GM23248 (cell line): ENCODE measurements at regions not wholly inside any gene's neighbourhood (a gene's known extent, or its start where the extent isn't known, plus 50 kb on each side); places are given as distances from the start of the nearest gene placed in this dataset.

Experiments
- DNase-seq: peaks from one replicate; pipeline ENCODE4 v3.0.0-alpha.2; 2015
- H2AFZ ChIP-seq: fragments of 200-600 bp; sonication (generic); 2 replicates; pipeline ENCODE4 v1.6.1; 2016; ENCODE audit warnings: antibody characterized with exemption
- H3F3A ChIP-seq: fragments of 200-600 bp; sonication (generic); 2 replicates; pipeline ENCODE4 v1.6.1; 2016; ENCODE audit warnings: mild to moderate bottlenecking, antibody characterized with exemption, mixed run types; ENCODE audit not compliant: insufficient read depth
- H3K27ac ChIP-seq: fragments of 200-600 bp; sonication (generic); 2 replicates; pipeline ENCODE4 v1.5.1; 2016; ENCODE audit warnings: mild to moderate bottlenecking
- H3K27me3 ChIP-seq: fragments of 200-600 bp; sonication (generic); replicated peaks from 2 replicates; pipeline ENCODE4 v1.6.1; 2016; ENCODE audit warnings: mild to moderate bottlenecking; ENCODE audit not compliant: insufficient read depth
- H3K36me3 ChIP-seq: fragments of 200-600 bp; sonication (generic); 2 replicates; pipeline ENCODE4 v1.6.1; 2016; ENCODE audit warnings: low read depth, mild to moderate bottlenecking
- H3K4me1 ChIP-seq: fragments of 200-600 bp; sonication (generic); 2 replicates; pipeline ENCODE4 v1.6.1; 2016; ENCODE audit warnings: mild to moderate bottlenecking; ENCODE audit not compliant: insufficient read depth
- H3K4me2 ChIP-seq: fragments of 200-600 bp; sonication (generic); one replicate; pipeline ENCODE4 v1.6.1; 2016; ENCODE audit warnings: mild to moderate bottlenecking; ENCODE audit not compliant: unreplicated experiment
- H3K4me3 ChIP-seq: fragments of 200-600 bp; sonication (generic); 2 replicates; pipeline ENCODE4 v1.5.1; 2016; ENCODE audit warnings: mild to moderate bottlenecking
- H3K79me2 ChIP-seq: fragments of 200-600 bp; sonication (generic); 2 replicates; pipeline ENCODE4 v1.6.1; 2016; ENCODE audit warnings: mild to moderate bottlenecking; ENCODE audit not compliant: insufficient read depth
- H3K9ac ChIP-seq: fragments of 200-600 bp; sonication (generic); 2 replicates; pipeline ENCODE4 v1.6.1; 2016; ENCODE audit warnings: mild to moderate bottlenecking
- H3K9me2 ChIP-seq: fragments of 200-600 bp; sonication (generic); 2 replicates; pipeline ENCODE4 v1.6.1; 2016; ENCODE audit warnings: mixed run types, mild to moderate bottlenecking, moderate library complexity; ENCODE audit not compliant: insufficient read depth
- H3K9me3 ChIP-seq: fragments of 200-600 bp; sonication (generic); one replicate; pipeline ENCODE4 v1.6.1; 2017; ENCODE audit warnings: low read depth
- H4K20me1 ChIP-seq: fragments of 200-600 bp; sonication (generic); 2 replicates; pipeline ENCODE4 v1.6.0; 2016; ENCODE audit not compliant: insufficient read depth
- EZH2 ChIP-seq: fragments of 200-600 bp; sonication (generic); IDR thresholded peaks from 2 replicates; pipeline ENCODE4 v1.6.1; 2018; ENCODE audit warnings: antibody characterized with exemption, mild to moderate bottlenecking; ENCODE audit not compliant: insufficient read depth, poor library complexity, severe bottlenecking
- EZH2phosphoT487 ChIP-seq: fragments of 200-600 bp; sonication (generic); IDR thresholded peaks from 2 replicates; pipeline ENCODE4 v1.6.1; 2018; ENCODE audit warnings: antibody characterized with exemption, moderate library complexity, mild to moderate bottlenecking, low read depth; ENCODE audit not compliant: insufficient read depth
- WGBS, 2 experiments: methylation state at CpG; one replicate each; pipeline ENCODE4 v1.1.6; 2015 to 2017; ENCODE audit warnings: low lambda C conversion rate in 2 of 2, low coverage in 1 of 2; ENCODE audit errors: missing lambda C conversion rate in 2 of 2; 5-methylcytosine and 5-hydroxymethylcytosine counted together
- in situ Hi-C: fragments of 300-500 bp; cut with MboI; formaldehyde crosslinking; loops from 2 replicates; pipeline ENCODE4 v1.15.0; 2020

DNA sequence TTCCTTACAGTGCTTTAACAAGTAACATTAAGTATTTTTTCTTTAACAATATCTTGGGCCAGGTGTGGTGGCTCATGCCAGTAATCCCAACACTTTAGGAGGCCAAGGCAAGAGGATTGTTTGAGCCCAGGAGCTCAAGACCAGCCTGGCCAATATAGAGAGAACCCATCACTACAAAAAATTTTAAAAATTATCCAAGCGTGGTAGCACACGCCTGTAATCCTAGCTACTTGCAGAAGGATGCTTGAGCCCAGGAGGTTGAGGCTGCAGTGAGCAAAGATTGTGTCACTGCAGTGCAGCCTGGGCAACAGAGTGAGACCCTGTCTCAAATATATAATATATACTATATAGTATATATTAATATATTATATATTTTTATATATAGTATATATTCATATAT is 162.2 kb downstream of the ZNF674 start:
- Histone ChIP-seq H3K36me3 (no peaks in the 10 kb centered on the region), H3K79me2 (no peaks in the 10 kb centered on the region), H3F3A (no peaks in the 10 kb centered on the region), H3K27ac (no peak overlapping the region), H3K4me3 (no peak overlapping the region), H3K4me2 (no peak overlapping the region), H3K9me2 (no peaks in the 10 kb centered on the region), H3K27me3 (no peaks in the 10 kb centered on the region), H2AFZ (no peak overlapping the region), H3K9me3 (no peaks in the 10 kb centered on the region), H3K4me1 (no peaks in the 10 kb centered on the region), H3K9ac (no peak overlapping the region), H4K20me1 (no peaks in the 10 kb centered on the region)
- in situ Hi-C loops, result no loop called here
- TF ChIP-seq EZH2phosphoT487 (no peak), EZH2 (no peak)
- 100% methylated on average over 2 of the region's 2 CpGs; no CpG with 5 or more reads in 1 of the 2 experiments for WGBS, 2 experiments
- no peak for DNase-seq

DNA sequence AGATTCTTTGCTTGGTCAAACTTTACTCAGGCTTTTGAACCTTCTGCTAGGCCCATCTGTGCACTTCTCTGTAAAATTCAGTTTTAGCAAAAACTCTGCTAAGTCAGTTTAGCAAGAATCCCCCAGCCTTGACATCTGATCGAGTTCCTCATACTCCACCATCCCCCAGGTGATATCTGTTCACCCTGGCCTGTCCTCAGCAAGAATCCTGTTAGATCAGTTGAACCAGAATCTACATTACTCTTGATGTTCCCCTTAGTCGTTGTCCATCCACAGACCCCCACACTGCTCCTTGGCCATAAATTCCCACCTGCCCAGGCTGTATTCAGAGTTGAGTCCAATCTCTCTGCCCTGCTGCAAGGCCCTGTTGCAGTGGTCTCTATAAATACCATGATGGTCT is 162.6 kb downstream of the ZNF674 start:
- no peaks in the 10 kb centered on the region for H3K79me2 ChIP-seq
- no peak for DNase-seq
- no peaks in the 10 kb centered on the region for H3F3A ChIP-seq
- H3K9me3 ChIP-seq, result no peaks in the 10 kb centered on the region
- no peak overlapping the region for H3K4me3 ChIP-seq
- H3K27me3 ChIP-seq, result no peaks in the 10 kb centered on the region
- H3K4me1 ChIP-seq, result no peaks in the 10 kb centered on the region
- in situ Hi-C loops, result no loop called here
- H3K36me3 ChIP-seq, result no peaks in the 10 kb centered on the region
- H4K20me1 ChIP-seq, result no peaks in the 10 kb centered on the region
- H3K4me2 ChIP-seq, result no peak overlapping the region
- H3K9ac ChIP-seq, result no peak overlapping the region
- H2AFZ ChIP-seq, result no peak overlapping the region
- 89 to 96% methylated on average over 2 of the region's 2 CpGs for WGBS, 2 experiments
- TF ChIP-seq EZH2phosphoT487 (no peak), EZH2 (no peak)
- no peaks in the 10 kb centered on the region for H3K9me2 ChIP-seq
- H3K27ac ChIP-seq, result no peak overlapping the region

DNA sequence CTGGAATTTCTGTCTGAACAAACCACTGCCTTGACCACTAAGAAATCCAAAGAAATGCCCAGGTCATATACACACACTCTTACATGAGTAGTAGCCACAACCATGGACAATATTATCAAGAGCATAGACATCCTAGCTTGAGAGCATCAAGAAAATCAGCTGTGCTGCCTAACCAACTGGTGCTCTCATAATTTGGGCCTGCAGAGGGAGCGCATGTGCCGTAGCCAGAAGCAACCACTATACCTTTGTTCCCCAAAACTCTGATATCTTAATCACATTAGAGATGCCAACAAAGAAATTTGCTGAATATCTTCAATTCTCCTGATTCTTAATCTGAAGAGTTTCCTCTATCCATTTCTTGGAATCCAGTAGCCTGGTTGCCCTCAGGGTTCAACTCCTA is 163.6 kb downstream of the ZNF674 start:
- H3K27me3 ChIP-seq, result no peaks in the 10 kb centered on the region
- no peaks in the 10 kb centered on the region for H3K36me3 ChIP-seq
- no peak overlapping the region for H3K4me3 ChIP-seq
- TF ChIP-seq EZH2 (no peak), EZH2phosphoT487 (no peak)
- no peaks in the 10 kb centered on the region for H4K20me1 ChIP-seq
- no peaks in the 10 kb centered on the region for H3K79me2 ChIP-seq
- no peak overlapping the region for H3K9ac ChIP-seq
- no peaks in the 10 kb centered on the region for H3K4me1 ChIP-seq
- no peaks in the 10 kb centered on the region for H3F3A ChIP-seq
- in situ Hi-C loops, result no loop called here
- DNase-seq, result peak; percentile 35
- WGBS, 2 experiments, result 94 to 95% methylated on average over 2 of the region's 2 CpGs
- no peaks in the 10 kb centered on the region for H3K9me3 ChIP-seq
- no peak overlapping the region for H2AFZ ChIP-seq
- no peak overlapping the region for H3K4me2 ChIP-seq
- no peaks in the 10 kb centered on the region for H3K9me2 ChIP-seq
- H3K27ac ChIP-seq, result no peak overlapping the region

DNA sequence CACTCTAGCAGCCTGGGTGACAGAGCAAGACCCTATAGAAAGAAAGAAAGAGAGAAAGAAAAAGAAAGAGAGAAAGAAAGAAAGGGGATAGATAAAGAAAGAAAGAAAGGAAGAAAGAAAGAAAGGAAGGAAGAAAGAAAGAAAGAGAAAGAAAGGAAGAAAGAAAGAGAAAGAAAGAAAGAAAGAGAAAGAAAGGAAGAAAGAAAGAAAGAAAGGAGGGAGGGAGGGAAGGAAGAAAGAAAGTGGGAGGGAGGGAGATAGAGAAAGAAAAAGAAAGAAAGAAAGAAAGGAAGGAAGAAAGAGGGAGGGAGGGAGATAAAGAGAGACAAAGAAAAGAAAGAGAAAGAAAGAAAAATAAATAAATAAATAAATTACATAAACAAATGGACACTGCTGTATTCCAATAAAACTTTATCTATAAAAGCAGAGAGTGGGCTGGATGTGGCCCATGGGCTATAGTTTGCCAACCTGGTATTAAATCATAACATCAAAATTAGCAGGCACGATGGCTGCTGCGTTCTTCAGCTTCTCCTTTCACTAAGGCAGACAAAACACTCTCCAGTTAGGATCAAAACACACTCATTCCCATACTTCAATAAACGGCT is 165.0 kb downstream of the ZNF674 start:
- no peak for DNase-seq
- Histone ChIP-seq H3K27me3 (no peaks in the 10 kb centered on the region), H3F3A (no peaks in the 10 kb centered on the region; the same call in 1 of the 2 replicates), H2AFZ (no peak overlapping the region), H3K79me2 (no peaks in the 10 kb centered on the region), H4K20me1 (no peaks in the 10 kb centered on the region), H3K36me3 (no peaks in the 10 kb centered on the region), H3K4me3 (no peak overlapping the region), H3K9ac (no peak overlapping the region), H3K4me2 (no peak overlapping the region), H3K9me2 (no peaks in the 10 kb centered on the region), H3K4me1 (no peaks in the 10 kb centered on the region), H3K27ac (no peak overlapping the region), H3K9me3 (no peaks in the 10 kb centered on the region)
- 75 to 85% methylated on average over 3 of the region's 3 CpGs for WGBS, 2 experiments
- in situ Hi-C loops, result no loop called here
- TF ChIP-seq EZH2 (no peak), EZH2phosphoT487 (no peak)
